HepG2 (cell line): ENCODE measurements at regions not wholly inside any gene's neighbourhood (a gene's known extent, or its start where the extent isn't known, plus 50 kb on each side); places are given as distances from the start of the nearest gene placed in this dataset.

Experiments
- ZBTB49 ChIP-seq: sonication (generic); formaldehyde crosslinking; IDR thresholded peaks from 2 replicates; pipeline ENCODE4 v1.4.0; 2020; ENCODE audit warnings: missing genetic modification reagents, borderline replicate concordance
- ZHX2 ChIP-seq, 2 experiments: sonication (generic) in 1 of 2; formaldehyde crosslinking in 1 of 2; IDR thresholded peaks; 2 replicates each; pipeline versions ENCODE4 v1.6.1 to v1.9.0; 2014 to 2022; ENCODE audit warnings: antibody characterized with exemption in 1 of 2, borderline replicate concordance in 1 of 2, inconsistent platforms in 1 of 2, low read depth in 1 of 2, missing genetic modification reagents in 1 of 2
- ZNF7 ChIP-seq: IDR thresholded peaks from 2 replicates; pipeline ENCODE4 v1.6.1; 2016; ENCODE audit warnings: missing biosample characterization, missing genetic modification reagents

GRCh38 chr2:58479535-58480140 is 238.5 kb upstream of the FANCL start:
- TF ChIP-seq ZBTB49 (CRISPR knock-in tag) (no peak), ZHX2 (IDR thresholded peaks at IDR 0.05; ENCODE audit: low read depth) (no peak), ZHX2 (CRISPR knock-in tag; IDR thresholded peaks at IDR 0.05; ENCODE audit: borderline replicate concordance) (no peak), ZNF7 (CRISPR knock-in tag) (no peak)
